GM23338 (cell line): ENCODE measurements at regions not wholly inside any gene's neighbourhood (a gene's known extent, or its start where the extent isn't known, plus 50 kb on each side); places are given as distances from the start of the nearest gene placed in this dataset.

Source experiments
- CREB1 ChIP-seq: fragments of 250-450 bp; sonication (Bioruptor Pico); IDR thresholded peaks from 2 replicates; pipeline ENCODE4 v1.5.0; 2020; ENCODE audit warnings: low read depth, mild to moderate bottlenecking, moderate library complexity
- EZH2 ChIP-seq: fragments of 200-600 bp; sonication (generic); IDR thresholded peaks from one replicate; pipeline ENCODE4 v1.8.0; 2017; ENCODE audit warnings: antibody characterized with exemption, mild to moderate bottlenecking, low read depth; ENCODE audit not compliant: unreplicated experiment
- EZH2phosphoT487 ChIP-seq: fragments of 200-600 bp; sonication (generic); IDR thresholded peaks from one replicate; pipeline ENCODE4 v1.8.1; 2018; ENCODE audit warnings: antibody characterized with exemption; ENCODE audit not compliant: unreplicated experiment
- JUNB ChIP-seq: IDR thresholded peaks from one replicate; pipeline ENCODE4 v1.6.1; 2016; ENCODE audit warnings: antibody characterized with exemption; ENCODE audit not compliant: unreplicated experiment
- NANOG ChIP-seq: IDR thresholded peaks from 2 replicates; pipeline ENCODE4 v1.6.1; 2016; ENCODE audit warnings: antibody characterized with exemption, borderline replicate concordance
- POLR2AphosphoS5 ChIP-seq: IDR thresholded peaks from 2 replicates; pipeline ENCODE4 v1.6.1; 2016; ENCODE audit warnings: antibody characterized with exemption, low read depth
- ZNF114 ChIP-seq: fragments of 250-450 bp; sonication (Bioruptor Pico); IDR thresholded peaks from 2 replicates; pipeline ENCODE4 v1.5.0; 2020; ENCODE audit warnings: mild to moderate bottlenecking, moderate library complexity
- ZNF331 ChIP-seq: fragments of 250-450 bp; sonication (Bioruptor Pico); IDR thresholded peaks from 2 replicates; pipeline ENCODE4 v1.5.0; 2020; ENCODE audit warnings: low read depth, mild to moderate bottlenecking, moderate library complexity
- TF ChIP-seq, protein P1 (sequence below), 2 experiments: fragments of 200-600 bp in 1 of 2; sonication (generic) in 1 of 2; conservative IDR thresholded peaks; 2 replicates each; pipeline versions ENCODE4 v1.5.1 to v1.6.1; 2016 to 2017; ENCODE audit warnings: antibody characterized with exemption in 2 of 2, low read depth in 2 of 2, mild to moderate bottlenecking in 2 of 2, moderate library complexity in 1 of 2
- TF ChIP-seq, protein P2 (sequence below): IDR thresholded peaks from 2 replicates; pipeline ENCODE4 v1.6.1; 2016; ENCODE audit warnings: antibody characterized with exemption
- TF ChIP-seq, protein P3 (sequence below): IDR thresholded peaks from one replicate; pipeline ENCODE4 v1.6.1; 2018; ENCODE audit warnings: antibody characterized with exemption; ENCODE audit not compliant: unreplicated experiment
- TF ChIP-seq, protein P4 (sequence below): fragments of 250-450 bp; sonication (Bioruptor Pico); IDR thresholded peaks from 2 replicates; pipeline ENCODE4 v1.5.0; 2020; ENCODE audit warnings: mild to moderate bottlenecking, moderate library complexity

DNA sequence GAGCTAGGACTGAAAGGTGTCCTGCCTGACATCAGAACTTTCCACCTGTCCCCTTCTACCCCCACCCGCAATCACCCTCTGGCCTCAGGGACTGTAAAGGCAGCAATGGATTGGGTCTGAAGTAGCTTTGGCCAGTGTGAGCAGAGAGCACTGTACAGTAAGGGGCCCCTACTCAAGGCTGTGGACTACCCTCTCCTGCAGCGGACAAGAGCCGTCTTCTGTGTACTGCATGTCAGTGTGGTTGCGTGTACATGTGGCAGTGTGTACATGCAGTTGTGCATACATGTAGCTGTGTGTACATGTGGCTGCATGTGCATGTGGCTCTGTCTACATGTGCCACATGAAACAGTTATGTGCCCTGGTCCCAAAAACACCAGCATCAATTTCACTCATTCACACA, 205.9 kb upstream of the LINGO1 start:
- TF ChIP-seq POLR2AphosphoS5 = no peak
- TF ChIP-seq, protein P1, sequence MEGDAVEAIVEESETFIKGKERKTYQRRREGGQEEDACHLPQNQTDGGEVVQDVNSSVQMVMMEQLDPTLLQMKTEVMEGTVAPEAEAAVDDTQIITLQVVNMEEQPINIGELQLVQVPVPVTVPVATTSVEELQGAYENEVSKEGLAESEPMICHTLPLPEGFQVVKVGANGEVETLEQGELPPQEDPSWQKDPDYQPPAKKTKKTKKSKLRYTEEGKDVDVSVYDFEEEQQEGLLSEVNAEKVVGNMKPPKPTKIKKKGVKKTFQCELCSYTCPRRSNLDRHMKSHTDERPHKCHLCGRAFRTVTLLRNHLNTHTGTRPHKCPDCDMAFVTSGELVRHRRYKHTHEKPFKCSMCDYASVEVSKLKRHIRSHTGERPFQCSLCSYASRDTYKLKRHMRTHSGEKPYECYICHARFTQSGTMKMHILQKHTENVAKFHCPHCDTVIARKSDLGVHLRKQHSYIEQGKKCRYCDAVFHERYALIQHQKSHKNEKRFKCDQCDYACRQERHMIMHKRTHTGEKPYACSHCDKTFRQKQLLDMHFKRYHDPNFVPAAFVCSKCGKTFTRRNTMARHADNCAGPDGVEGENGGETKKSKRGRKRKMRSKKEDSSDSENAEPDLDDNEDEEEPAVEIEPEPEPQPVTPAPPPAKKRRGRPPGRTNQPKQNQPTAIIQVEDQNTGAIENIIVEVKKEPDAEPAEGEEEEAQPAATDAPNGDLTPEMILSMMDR (conservative IDR thresholded peaks at IDR 0.05; ENCODE audit: low read depth in 2 of 2) = no peak
- TF ChIP-seq EZH2phosphoT487 = no peak
- no peak for TF ChIP-seq EZH2
- TF ChIP-seq, protein P2, sequence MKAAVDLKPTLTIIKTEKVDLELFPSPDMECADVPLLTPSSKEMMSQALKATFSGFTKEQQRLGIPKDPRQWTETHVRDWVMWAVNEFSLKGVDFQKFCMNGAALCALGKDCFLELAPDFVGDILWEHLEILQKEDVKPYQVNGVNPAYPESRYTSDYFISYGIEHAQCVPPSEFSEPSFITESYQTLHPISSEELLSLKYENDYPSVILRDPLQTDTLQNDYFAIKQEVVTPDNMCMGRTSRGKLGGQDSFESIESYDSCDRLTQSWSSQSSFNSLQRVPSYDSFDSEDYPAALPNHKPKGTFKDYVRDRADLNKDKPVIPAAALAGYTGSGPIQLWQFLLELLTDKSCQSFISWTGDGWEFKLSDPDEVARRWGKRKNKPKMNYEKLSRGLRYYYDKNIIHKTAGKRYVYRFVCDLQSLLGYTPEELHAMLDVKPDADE = no peak
- TF ChIP-seq ZNF331 = no peak
- TF ChIP-seq NANOG = no peak
- TF ChIP-seq, protein P3, sequence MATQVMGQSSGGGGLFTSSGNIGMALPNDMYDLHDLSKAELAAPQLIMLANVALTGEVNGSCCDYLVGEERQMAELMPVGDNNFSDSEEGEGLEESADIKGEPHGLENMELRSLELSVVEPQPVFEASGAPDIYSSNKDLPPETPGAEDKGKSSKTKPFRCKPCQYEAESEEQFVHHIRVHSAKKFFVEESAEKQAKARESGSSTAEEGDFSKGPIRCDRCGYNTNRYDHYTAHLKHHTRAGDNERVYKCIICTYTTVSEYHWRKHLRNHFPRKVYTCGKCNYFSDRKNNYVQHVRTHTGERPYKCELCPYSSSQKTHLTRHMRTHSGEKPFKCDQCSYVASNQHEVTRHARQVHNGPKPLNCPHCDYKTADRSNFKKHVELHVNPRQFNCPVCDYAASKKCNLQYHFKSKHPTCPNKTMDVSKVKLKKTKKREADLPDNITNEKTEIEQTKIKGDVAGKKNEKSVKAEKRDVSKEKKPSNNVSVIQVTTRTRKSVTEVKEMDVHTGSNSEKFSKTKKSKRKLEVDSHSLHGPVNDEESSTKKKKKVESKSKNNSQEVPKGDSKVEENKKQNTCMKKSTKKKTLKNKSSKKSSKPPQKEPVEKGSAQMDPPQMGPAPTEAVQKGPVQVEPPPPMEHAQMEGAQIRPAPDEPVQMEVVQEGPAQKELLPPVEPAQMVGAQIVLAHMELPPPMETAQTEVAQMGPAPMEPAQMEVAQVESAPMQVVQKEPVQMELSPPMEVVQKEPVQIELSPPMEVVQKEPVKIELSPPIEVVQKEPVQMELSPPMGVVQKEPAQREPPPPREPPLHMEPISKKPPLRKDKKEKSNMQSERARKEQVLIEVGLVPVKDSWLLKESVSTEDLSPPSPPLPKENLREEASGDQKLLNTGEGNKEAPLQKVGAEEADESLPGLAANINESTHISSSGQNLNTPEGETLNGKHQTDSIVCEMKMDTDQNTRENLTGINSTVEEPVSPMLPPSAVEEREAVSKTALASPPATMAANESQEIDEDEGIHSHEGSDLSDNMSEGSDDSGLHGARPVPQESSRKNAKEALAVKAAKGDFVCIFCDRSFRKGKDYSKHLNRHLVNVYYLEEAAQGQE = no peak
- no peak for TF ChIP-seq ZNF114 (CRISPR knock-in tag)
- no peak for TF ChIP-seq JUNB
- TF ChIP-seq, protein P4, sequence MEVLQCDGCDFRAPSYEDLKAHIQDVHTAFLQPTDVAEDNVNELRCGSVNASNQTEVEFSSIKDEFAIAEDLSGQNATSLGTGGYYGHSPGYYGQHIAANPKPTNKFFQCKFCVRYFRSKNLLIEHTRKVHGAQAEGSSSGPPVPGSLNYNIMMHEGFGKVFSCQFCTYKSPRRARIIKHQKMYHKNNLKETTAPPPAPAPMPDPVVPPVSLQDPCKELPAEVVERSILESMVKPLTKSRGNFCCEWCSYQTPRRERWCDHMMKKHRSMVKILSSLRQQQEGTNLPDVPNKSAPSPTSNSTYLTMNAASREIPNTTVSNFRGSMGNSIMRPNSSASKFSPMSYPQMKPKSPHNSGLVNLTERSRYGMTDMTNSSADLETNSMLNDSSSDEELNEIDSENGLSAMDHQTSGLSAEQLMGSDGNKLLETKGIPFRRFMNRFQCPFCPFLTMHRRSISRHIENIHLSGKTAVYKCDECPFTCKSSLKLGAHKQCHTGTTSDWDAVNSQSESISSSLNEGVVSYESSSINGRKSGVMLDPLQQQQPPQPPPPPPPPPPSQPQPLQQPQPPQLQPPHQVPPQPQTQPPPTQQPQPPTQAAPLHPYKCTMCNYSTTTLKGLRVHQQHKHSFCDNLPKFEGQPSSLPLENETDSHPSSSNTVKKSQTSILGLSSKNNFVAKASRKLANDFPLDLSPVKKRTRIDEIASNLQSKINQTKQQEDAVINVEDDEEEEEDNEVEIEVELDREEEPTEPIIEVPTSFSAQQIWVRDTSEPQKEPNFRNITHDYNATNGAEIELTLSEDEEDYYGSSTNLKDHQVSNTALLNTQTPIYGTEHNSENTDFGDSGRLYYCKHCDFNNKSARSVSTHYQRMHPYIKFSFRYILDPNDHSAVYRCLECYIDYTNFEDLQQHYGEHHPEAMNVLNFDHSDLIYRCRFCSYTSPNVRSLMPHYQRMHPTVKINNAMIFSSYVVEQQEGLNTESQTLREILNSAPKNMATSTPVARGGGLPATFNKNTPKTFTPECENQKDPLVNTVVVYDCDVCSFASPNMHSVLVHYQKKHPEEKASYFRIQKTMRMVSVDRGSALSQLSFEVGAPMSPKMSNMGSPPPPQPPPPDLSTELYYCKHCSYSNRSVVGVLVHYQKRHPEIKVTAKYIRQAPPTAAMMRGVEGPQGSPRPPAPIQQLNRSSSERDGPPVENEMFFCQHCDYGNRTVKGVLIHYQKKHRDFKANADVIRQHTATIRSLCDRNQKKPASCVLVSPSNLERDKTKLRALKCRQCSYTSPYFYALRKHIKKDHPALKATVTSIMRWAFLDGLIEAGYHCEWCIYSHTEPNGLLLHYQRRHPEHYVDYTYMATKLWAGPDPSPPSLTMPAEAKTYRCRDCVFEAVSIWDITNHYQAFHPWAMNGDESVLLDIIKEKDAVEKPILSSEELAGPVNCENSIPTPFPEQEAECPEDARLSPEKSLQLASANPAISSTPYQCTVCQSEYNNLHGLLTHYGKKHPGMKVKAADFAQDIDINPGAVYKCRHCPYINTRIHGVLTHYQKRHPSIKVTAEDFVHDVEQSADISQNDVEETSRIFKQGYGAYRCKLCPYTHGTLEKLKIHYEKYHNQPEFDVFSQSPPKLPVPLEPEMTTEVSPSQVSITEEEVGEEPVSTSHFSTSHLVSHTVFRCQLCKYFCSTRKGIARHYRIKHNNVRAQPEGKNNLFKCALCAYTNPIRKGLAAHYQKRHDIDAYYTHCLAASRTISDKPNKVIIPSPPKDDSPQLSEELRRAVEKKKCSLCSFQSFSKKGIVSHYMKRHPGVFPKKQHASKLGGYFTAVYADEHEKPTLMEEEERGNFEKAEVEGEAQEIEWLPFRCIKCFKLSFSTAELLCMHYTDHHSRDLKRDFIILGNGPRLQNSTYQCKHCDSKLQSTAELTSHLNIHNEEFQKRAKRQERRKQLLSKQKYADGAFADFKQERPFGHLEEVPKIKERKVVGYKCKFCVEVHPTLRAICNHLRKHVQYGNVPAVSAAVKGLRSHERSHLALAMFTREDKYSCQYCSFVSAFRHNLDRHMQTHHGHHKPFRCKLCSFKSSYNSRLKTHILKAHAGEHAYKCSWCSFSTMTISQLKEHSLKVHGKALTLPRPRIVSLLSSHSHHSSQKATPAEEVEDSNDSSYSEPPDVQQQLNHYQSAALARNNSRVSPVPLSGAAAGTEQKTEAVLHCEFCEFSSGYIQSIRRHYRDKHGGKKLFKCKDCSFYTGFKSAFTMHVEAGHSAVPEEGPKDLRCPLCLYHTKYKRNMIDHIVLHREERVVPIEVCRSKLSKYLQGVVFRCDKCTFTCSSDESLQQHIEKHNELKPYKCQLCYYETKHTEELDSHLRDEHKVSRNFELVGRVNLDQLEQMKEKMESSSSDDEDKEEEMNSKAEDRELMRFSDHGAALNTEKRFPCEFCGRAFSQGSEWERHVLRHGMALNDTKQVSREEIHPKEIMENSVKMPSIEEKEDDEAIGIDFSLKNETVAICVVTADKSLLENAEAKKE (CRISPR knock-in tag) = no peak
- no peak for TF ChIP-seq CREB1 (CRISPR knock-in tag)
